HG02938 (cell line): ENCODE measurements at regions not wholly inside any gene's neighbourhood (a gene's known extent, or its start where the extent isn't known, plus 50 kb on each side); places are given as distances from the start of the nearest gene placed in this dataset.
A peak's percentile ranks its signal among the peaks of the same experiment; 100 is the strongest.

ENCODE experiments used
- ATAC-seq: cut with Tn5 transposase; IDR thresholded peaks from one replicate; pipeline ENCODE4 v1.9.1; 2021; ENCODE audit warnings: mild to moderate bottlenecking, moderate library complexity; ENCODE audit not compliant: unreplicated experiment

DNA sequence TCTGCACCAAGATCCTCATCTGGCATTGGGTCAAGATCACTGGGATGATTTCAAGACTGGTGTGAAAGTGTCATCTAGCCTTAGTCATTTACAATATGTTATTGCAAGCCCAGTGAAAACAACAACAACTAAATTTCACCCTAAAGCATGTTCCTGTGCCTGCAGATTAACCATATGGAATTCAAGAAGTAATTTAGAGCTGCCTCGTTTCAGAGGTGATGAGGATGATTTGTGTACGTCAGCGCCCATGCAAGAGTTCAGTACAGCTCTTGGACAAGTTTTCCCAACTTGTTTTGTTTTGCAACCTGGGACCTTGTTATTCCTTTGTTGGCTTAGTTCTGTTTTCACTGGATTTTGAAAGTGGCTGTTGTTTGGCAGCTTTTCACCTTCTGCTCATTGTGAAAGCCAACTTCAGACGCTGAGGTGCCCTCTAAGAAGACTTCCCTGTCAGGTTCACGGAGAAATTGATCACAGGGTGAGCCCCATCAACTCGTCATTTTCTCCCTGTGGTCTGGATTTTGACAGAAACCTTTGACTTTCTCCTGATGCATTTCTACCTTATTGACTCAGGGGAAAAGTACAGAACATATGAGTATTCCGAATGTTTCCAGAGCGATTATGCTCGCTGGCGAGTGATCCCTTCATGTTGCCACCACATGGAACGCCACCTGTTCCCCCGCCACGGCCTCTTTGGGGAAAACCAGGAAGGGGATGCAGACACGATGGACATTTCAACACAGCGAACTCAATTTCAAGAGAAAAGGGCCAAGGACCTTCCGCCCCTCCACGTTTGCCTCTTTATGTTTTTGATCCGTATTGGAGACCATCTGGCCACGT is 85.6 kb downstream of the FOXL1 start:
- ATAC-seq = no peak

DNA sequence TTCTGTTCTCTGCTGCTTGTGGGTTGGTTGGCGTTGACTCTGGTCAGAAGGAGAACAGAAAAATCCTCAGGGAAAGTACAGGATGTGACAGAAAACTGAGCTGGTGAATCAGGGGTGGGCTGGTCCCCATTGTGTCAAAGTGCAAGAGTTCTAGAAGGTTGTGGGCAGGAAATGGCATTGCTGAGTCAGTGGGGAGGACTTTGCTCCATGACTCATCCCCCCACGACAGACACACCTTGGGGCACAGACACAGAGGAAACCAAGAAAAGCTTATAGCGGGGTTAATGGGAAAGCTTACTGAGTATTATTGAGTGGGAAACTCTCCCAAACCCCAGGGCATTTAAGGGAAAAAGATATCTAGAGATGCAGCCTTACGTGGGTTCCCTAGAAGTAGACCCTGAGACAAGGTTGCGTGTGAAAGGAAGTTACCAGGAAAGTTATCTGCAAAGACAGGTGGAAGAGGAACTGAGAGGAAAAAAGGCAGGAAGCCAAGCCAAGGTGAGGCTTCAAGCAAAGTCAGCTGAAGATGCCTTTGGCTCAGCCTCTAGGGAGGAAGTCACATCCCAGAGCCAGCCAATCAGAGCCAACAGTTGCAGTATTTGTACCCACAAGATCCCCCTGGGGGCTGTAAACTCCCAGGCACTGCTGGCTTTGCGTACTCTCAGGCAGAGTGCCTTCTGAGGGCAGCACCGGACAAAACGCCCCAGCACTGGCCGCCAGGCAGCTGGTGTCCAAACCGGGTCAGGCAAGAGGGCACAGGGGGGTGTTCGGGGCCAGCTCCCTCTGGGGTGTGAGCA is 86.4 kb downstream of the FOXL1 start:
- peak; percentile 80 for ATAC-seq

DNA sequence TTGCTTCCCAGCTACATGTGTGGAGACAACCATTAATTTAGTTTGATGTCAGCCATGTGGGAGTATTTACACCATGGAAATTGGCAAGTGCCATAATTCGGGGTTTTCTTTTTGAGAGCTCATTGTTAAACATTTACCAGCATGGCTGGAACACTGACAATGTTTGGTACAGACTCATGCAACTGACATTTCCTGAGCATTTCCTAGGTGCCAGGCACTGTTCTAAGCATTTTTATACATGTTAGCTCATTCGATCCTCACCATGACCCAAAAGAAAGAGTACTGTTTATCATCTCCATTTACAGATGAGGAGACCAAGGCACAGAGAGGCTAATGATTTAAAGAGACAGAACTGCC is 86.9 kb downstream of the FOXL1 start:
- ATAC-seq = no peak

DNA sequence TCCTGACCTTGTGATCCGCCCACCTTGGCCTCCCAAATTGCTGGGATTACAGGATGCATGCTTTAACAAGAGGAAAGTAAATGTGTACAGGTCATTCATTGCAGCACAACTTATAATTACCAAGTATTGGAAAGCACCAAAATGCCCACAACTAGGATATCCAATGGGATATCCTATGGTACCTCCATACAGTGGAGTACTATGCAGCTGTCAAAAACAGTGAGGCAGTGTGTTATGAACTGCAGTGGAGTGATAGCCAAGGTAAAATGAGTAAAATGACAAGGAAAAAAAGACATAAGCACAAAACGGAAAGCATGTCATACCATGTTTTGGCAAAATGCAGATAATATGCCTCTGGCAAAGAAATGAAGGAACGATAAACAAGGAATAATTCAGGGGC is 87.6 kb downstream of the FOXL1 start:
- ATAC-seq = no peak

DNA sequence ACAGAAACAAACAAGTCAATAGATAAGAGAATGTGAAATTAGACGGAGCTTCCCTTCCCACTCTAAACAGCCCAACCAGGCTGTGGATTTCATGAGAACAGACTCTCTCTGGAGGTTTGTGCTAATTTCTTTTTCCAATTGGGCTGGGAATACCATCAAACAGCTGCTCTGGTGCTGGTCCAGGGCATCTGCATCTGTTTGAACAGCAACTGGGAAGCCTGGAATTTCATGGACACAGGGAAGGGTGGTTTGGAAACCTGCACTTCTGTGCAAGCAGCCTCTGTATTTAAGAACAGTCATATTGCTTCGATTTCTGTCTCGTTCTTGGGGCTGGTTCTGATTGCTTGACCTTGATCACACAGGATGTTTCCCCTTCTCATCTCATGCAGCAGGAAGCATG is 88.7 kb downstream of the FOXL1 start:
- no peak for ATAC-seq

DNA sequence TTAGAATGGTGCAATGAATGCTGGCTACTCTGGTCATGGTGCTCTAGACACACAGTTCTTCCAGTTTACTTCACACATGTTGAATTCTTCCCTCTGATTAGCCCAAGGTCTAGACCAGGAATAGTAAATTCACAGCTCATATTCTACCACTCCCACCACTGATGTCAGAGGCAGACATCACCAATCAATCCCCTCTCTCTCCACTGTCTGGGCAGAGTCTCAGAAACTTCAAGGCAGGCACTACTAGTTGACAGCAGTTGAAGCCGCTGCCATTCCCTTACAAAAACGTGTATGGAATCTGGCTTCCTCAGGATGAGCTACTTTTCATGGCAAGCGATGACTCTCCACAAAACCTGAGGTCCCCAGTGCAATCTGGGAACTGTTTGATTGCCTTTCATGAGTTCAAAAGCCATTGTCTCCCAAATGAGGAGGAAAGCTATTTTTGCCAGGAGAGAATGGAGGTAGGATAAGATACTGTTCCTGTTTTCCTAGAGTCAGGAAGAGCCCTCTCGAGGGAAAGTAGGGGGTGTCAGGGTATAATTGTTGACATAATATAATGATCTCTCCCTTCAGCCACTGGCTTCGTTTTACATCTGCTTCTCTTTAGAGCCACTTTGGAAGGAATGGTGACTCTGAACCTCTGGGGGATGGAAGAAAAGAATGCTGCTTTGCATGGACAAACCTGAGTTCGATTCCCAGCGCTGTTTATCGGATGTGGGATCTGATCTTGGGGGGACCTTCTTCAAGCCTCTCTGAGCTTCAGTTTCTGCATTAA is 90.0 kb downstream of the FOXL1 start:
- ATAC-seq = no peak

DNA sequence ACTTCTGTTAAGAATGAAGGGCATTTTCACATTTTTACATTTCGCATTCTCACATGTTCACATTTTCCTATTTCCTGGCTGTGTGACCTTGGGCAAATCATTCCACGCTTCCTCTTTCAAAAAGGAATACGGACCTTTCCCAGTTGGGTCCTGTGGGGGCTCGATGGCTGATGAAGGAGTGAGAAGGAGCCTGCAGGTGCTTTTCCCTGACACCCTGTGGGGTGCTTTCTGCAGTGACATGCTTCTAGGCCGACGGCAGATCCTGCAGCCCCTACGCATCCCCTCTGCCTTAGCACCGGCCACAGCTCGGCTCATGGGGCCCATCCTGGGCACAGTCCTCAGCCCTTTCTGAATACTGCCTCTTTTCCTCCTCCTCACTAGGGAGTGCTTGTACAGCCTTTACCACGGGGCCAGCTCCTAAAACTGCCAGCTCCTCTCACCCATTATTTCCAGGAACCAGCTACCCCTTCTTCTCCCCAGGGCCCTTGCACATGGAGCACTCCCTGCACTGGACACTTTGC is 91.0 kb downstream of the FOXL1 start:
- ATAC-seq = no peak

DNA sequence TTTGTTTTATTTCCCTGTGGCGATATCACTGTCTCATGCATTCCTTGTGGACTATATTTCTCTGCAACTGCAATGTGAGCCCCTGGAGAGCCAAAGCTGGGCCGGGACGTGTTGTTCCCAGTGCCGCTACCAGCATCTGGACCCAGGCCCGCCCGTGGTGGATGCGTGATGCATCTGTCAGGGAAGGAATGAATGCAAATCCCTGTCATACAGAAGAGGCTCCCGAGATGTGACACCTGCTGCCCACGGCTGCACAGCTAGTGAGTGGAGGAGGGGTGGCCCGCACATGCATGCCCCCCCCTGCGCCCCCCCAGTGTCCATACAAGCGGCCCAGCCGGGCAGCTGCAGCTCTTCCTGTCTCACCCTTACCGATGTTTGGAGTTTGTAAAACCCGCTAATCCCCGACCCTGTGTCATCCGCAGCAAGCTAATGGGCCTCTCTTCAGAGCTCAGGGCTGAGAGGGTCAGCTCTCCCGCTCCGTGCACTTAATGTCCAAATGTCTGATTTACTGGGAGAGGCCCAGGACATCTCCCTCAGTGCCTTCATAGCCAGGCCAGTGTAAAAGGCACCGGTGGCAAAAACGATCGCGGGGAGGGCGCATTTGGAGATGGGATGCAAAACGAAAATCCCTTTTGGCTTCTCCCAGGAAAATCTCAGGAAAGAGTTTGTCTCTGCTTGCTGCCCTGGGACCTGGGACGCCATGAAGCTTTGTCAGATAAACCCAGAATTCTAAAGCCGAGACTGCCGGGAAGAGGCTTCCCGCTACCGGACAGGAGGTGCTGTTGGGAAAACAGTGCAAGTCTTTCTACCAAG is 91.8 kb downstream of the FOXL1 start:
- ATAC-seq = no peak

DNA sequence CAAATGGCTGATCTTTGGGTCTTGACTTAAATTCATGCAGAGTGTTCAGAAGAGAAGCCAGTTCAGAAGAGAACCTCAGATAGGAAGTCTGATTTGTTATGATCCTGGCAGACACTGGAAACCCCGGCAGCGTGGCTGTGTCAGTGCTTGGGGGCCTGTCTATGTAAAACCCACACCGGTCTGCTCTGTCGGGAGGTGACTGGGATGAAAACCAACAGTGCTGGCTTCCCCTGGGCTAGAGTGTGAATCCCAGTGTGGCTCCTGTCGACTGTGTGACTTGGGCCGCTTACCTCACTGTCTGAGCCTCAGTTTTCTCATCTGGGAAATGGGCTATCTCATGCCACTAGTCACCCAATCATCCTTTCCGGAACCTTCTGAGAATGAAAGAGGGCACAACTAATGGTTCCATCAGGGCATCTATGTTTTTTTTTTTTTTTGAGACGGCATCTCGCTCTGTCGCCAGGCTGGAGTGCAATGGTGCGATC is 92.4 kb downstream of the FOXL1 start:
- no peak for ATAC-seq

DNA sequence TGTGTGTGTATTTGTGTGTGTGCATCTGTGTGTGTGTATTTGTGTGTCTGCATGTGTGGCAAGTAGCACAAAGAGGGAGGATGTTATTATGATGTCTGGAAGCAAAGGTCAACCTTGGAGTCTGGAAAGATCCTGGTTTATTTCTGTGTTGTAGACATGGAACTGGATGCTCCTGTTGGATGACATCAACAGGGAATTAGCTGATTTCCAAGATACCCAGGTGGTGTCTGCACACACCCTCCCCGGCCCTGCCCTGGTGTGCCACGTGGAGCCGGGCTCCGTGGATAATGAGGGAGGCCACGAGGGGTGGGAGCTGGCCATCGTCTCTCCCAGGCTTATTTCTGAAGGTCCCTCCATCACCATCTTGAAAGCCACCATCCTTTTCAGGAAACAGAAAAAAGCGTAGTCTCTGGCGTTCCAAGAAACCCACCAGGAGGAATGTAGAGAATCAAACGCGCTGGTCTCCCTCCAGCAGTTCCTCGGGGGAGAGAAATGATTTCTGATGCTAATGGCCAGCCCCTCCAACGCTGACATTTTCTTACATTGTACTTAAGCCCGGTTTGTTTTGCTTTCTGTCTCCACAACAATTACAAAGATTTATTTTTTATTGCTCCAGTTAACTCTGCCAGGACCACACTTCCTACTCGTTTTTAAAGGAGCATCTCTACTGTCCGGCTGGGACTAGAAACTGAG is 93.3 kb downstream of the FOXL1 start:
- ATAC-seq = no peak

DNA sequence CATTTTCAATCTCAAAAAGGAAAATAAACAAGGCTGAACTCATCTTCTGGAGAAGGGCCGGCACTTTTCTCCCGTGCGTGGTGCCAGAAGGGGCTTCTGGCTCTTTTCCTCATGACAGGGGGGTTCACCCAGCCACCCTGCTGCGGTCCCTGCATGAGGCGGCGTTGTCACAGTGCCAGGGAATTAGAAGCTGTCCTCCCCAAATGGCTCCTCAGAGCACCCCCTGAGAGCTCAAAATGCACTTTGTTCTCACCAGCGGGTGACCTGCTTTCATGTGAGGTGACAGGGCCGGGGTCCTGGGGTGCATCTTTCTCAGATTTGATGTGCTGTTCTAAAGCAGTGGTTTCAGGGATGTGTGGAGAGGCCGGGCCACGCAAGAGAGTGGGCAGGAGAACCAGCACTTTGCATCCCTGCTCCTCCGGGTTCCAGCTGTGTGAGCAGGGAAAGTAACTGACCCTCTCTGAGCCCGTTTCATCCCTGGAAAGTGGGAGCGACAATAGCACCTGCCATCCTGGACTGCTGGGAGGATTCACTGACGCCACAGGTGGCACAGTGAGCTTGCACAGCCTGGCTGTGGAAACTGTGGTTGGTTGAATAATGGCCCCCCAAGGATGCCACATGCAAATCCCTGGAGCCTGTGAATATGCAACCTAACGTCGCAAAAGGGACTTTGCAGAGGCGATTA is 94.0 kb downstream of the FOXL1 start:
- no peak for ATAC-seq

DNA sequence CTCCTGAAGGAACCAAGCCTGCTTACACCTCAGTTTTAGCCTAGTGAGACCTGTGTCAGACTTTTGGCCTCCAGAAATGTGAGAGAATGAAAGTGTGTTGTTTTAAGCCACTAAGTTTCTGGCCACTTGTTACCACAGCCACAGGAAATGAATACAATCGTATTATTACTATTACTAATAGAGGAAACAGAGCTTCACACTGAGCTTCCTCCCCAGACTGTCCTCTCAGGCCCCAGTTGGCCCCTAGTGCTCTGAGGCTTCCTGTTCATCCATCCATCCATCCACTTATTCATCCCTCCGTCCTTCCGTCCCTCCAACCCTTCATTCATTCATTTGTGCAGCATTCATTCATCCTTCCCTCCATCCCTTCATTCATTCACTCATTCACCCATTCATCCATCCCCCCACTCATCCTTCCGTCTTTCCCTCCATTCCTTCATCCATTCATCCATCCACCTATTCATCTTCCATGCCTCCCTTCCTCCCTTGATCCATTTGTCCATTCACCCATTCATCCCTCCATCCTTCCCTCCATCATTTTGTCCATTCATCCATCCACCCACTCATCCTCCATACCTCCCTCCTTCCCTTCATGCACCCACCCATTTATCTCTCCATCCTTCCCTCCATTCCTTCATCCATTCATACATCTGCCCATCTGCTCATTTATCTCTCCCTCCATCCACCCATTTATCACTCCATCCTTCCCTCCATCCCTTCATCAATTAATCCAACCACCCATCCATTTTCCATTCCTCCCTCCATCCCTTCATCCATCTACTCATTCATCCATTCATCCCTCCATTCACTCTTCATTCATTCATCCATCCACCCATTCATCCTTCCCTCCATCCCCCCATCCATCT is 95.0 kb downstream of the FOXL1 start:
- no peak for ATAC-seq

DNA sequence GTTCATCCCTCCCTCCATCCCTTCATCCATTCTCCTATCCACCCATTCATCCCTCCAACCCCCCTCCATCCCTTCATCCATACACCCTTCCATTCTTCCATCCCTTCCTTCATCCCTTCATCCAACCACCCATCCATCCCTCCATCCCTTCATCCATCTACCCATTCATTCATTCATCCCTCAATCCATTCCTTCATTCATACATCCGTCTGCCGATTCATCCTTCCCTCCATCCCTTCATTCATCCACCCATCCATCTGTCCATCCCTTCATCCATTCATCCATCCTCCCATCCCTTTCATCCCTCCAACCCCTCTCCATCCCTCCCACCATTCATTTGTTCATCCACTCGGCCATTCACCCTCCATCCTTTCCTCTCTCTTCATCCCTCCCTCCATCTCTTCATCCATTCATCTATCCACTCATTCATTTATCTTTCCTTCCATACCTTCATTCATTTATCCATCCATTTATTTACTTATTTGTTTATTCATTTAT is 95.7 kb downstream of the FOXL1 start:
- ATAC-seq = no peak

DNA sequence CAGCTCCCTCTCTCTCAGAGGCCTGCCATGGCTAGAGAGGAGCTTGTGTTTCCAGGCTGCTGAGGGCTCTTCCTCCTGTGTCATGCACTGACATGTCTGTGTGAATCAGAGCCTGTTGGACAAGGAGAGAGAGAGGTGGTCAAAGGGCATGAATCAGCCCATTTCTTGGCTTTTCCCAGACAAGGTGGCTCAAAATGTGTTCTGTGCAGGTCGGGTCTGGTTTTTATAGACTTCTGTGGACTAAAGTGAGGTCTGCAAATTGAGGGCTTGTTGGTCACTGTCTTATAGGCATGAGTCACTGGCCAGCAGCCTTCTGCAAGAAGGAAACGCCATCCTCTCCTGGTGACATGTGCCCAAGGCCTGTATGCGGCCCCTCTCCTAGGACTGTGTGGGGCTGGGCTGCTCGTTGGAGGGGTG is 97.9 kb downstream of the FOXL1 start:
- ATAC-seq = no peak

DNA sequence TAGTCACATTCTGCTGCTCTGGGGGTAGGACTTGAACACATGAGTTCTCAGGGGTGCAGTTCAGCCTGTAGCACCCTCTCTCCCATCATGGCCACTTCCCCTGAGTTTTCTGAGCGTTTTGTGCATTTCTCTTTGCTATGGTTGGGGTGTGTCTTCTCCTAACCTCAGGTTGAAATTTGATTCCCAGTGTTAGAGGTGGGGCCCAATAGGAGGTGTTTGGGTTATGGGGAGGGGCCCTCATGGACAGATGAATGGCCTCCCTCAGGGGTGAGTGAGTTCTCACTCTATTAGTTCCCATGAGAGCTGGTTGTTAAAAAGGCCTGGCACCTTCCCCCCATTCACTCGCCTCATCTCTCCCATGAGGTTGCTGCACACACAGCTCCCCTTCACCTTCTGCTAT is 101.1 kb downstream of the FOXL1 start:
- no peak for ATAC-seq

DNA sequence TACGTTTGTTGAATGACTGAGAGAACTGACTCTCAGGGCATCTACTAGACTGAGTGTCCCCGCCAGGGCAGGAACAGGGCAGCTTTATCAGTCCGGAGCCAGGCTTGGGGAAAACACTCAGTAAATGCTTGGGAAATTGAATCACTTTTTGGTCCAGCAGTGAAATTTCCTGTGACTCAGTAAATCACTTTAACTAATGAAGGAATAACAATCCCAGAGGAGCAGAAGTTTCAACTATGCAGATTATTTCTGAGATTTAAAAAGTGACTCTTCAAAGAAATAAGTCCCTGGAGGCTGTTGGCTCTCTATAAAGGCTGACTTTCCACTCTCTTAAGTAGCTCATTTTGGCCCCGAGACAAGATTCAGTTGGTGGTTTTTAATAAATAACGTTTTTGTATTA is 101.8 kb downstream of the FOXL1 start:
- ATAC-seq = no peak

DNA sequence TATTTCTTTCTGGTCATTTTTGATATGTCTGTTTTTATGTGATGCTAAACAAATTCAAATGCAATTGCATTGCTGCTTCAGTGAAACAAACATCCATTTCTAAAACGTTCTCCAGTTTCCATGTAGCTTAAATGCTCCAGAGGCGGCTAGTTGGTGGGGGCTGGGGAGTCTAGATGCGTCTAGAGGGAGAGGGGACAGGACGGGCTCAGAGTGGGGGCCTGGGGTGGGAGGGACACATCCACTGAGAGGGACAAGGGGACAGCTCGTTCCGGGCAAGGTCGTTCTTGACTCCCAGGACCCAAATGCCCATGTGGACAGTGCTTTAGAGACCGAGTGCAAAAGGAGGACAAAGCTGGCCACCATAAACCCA is 102.3 kb downstream of the FOXL1 start:
- no peak for ATAC-seq
